Gastrocnemius medialis (tissue), 4 donors: ENCODE measurements at regions not wholly inside any gene's neighbourhood (a gene's known extent, or its start where the extent isn't known, plus 50 kb on each side); places are given as distances from the start of the nearest gene placed in this dataset.

Experiments used
- POLR2A ChIP-seq, 2 donors: fragments of 450-650 bp; IDR thresholded peaks; one replicate each; pipeline ENCODE4 v1.6.1; 2017; ENCODE audit warnings: antibody characterized with exemption in 2 of 2, mild to moderate bottlenecking in 2 of 2, moderate library complexity in 2 of 2
- TF ChIP-seq, protein P1 (sequence below), 5 experiments: fragments of 450-650 bp in 3 of 5; fragments of 200-600 bp in 2 of 5; sonication (generic) in 2 of 5; IDR thresholded peaks in 4 of 5; conservative IDR thresholded peaks in 1 of 5; 1 replicate in 4 of 5; 2 replicates in 1 of 5; pipeline ENCODE4 v1.5.1; 2016 to 2019; ENCODE audit warnings: antibody characterized with exemption in 5 of 5, mild to moderate bottlenecking in 3 of 5, moderate library complexity in 3 of 5

DNA sequence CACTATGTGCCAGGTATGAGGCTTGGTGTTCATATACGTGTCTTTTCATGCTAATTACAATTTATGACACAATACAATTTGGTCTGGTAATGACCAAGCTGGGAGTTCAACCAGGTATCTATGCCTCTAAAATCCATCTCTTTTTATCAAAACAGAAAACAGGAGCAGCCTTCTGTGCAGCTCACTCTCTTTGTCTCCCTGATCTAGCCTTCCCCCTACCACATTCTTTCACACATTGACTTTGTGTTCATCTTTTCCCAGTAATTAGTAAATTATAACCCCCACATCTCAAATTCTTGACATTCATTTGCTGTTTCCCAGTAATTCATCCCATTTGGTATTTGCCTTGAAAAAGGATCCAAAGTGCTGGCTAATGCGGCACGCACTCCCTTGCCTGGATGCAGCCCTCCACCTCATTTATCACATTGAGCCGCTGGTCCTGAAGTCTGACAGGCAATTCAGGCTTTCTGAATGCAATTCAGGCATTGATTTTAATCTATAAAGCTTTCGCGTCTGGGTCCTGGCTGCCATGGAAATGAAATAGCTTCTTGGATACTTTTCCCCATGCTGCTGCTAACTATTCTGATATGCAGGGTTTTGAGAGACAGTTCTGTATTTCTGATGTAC, 112.5 kb upstream of the ANKRD1 start:
- TF ChIP-seq POLR2A (IDR thresholded peaks at IDR 0.05) = no peak
- TF ChIP-seq, protein P1, sequence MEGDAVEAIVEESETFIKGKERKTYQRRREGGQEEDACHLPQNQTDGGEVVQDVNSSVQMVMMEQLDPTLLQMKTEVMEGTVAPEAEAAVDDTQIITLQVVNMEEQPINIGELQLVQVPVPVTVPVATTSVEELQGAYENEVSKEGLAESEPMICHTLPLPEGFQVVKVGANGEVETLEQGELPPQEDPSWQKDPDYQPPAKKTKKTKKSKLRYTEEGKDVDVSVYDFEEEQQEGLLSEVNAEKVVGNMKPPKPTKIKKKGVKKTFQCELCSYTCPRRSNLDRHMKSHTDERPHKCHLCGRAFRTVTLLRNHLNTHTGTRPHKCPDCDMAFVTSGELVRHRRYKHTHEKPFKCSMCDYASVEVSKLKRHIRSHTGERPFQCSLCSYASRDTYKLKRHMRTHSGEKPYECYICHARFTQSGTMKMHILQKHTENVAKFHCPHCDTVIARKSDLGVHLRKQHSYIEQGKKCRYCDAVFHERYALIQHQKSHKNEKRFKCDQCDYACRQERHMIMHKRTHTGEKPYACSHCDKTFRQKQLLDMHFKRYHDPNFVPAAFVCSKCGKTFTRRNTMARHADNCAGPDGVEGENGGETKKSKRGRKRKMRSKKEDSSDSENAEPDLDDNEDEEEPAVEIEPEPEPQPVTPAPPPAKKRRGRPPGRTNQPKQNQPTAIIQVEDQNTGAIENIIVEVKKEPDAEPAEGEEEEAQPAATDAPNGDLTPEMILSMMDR (IDR thresholded peaks at IDR 0.05 in 4 of 5, conservative IDR thresholded peaks at IDR 0.05 in 1 of 5) = no peak
